NT2/D1 (cell line): ENCODE measurements at regions not wholly inside any gene's neighbourhood (a gene's known extent, or its start where the extent isn't known, plus 50 kb on each side); places are given as distances from the start of the nearest gene placed in this dataset.

Experiments
- SUZ12 ChIP-seq: IDR thresholded peaks from 2 replicates; pipeline ENCODE4 v1.6.1; 2011; ENCODE audit not compliant: insufficient read length, insufficient read depth; ENCODE audit errors: extremely low read depth
- ZNF274 ChIP-seq: IDR thresholded peaks from 2 replicates; pipeline ENCODE4 v1.6.1; 2011; ENCODE audit warnings: mild to moderate bottlenecking, low read depth, low read length

DNA sequence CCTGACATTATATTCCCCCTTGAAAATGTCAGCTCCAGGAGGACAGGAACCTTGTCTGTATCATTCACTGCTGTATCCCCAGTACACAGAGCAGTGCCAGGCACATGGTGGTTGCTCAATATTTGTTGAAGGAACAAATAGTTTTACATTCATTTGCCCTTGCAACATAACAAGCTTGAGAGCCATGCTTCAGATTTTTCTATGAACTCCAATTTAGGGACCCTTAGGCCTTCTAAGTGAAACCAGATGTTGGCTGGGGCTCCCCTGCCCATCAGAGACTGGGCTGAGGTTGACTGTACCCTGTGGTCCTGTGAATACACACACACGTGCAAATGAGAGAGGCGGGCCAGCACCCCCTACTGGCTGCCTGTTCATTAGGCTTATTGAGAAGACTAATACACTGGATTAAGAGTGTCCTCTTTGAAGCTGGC, 214.9 kb upstream of the WWC1 start:
- TF ChIP-seq SUZ12 (no peak), ZNF274 (no peak)
